Fibroblast of skin of abdomen (primary cell): ENCODE measurements at regions not wholly inside any gene's neighbourhood (a gene's known extent, or its start where the extent isn't known, plus 50 kb on each side); places are given as distances from the start of the nearest gene placed in this dataset.

ENCODE experiments used
- DNase-seq: peaks from one replicate; pipeline ENCODE4 v3.0.0-alpha.2; 2013

GRCh38 chr10:133035952-133036351 is 51.8 kb upstream of the ADGRA1 start:
- DNase-seq = no peak

- DNase-seq = no peak
These were observed 53.0 kb upstream of the ADGRA1 start for GRCh38 chr10:133034762-133035161.

GRCh38 chr10:133034092-133034491 is 53.6 kb upstream of the ADGRA1 start:
- DNase-seq = no peak

GRCh38 chr10:133033742-133034048 is 54.0 kb upstream of the ADGRA1 start:
- no peak for DNase-seq

- no peak for DNase-seq
These were observed 54.6 kb upstream of the ADGRA1 start for GRCh38 chr10:133032976-133033741.

- no peak for DNase-seq
These were observed 55.5 kb upstream of the ADGRA1 start for GRCh38 chr10:133032231-133032630.

GRCh38 chr10:133031541-133032125 is 56.1 kb upstream of the ADGRA1 start:
- no peak for DNase-seq

GRCh38 chr10:133030781-133031180 is 56.9 kb upstream of the ADGRA1 start:
- DNase-seq = no peak

GRCh38 chr10:133030126-133030525 is 57.6 kb upstream of the ADGRA1 start:
- no peak for DNase-seq

GRCh38 chr10:133028956-133029355 is 58.8 kb upstream of the ADGRA1 start:
- DNase-seq = no peak

GRCh38 chr10:133028158-133028557 is 59.6 kb upstream of the ADGRA1 start:
- no peak for DNase-seq

- no peak for DNase-seq
These were observed 60.2 kb upstream of the ADGRA1 start for GRCh38 chr10:133027482-133027881.

GRCh38 chr10:133026726-133027395 is 60.9 kb upstream of the ADGRA1 start:
- DNase-seq = no peak

GRCh38 chr10:133026171-133026570 is 61.6 kb upstream of the ADGRA1 start:
- DNase-seq = no peak

- no peak for DNase-seq
These were observed 62.1 kb upstream of the ADGRA1 start for GRCh38 chr10:133025558-133026090.

GRCh38 chr10:133024704-133025557 is 62.8 kb upstream of the ADGRA1 start:
- no peak for DNase-seq

- DNase-seq = no peak
These were observed 64.4 kb upstream of the ADGRA1 start for GRCh38 chr10:133023216-133023843.

- DNase-seq = no peak
These were observed 65.0 kb upstream of the ADGRA1 start for GRCh38 chr10:133022776-133023100.

- DNase-seq = no peak
These were observed 65.6 kb upstream of the ADGRA1 start for GRCh38 chr10:133021963-133022775.

GRCh38 chr10:133021116-133021962 is 66.4 kb upstream of the ADGRA1 start:
- no peak for DNase-seq
